H1 (cell line): ENCODE measurements at regions not wholly inside any gene's neighbourhood (a gene's known extent, or its start where the extent isn't known, plus 50 kb on each side); places are given as distances from the start of the nearest gene placed in this dataset.

Experiments used
- CTCF ChIA-PET: fragments of 300-600 bp; sonication (Branson Sonifier 250); formaldehyde crosslinking; loops from one replicate; lab custom pipeline; 2021; ENCODE audit not compliant: partially characterized antibody; lab: Charles Lee
- POLR2A ChIA-PET: fragments of 300-600 bp; sonication (Branson Sonifier 250); formaldehyde crosslinking; loops from one replicate; lab custom pipeline; 2021; ENCODE audit warnings: inconsistent platforms; ENCODE audit not compliant: partially characterized antibody; lab: Charles Lee
- DNase-seq, 2 experiments: peaks; one replicate each; pipeline versions ENCODE4 v3.0.0 to v3.0.0-alpha.2; 2010 to 2022; ENCODE audit warnings: low spot score in 2 of 2, low read depth in 1 of 2, mixed read lengths in 1 of 2
- FAIRE-seq: peaks from 2 replicates; lab custom pipeline; 2011; peaks lifted over from hg19 to GRCh38; lab: Jason Lieb, UNC
- H2AFZ ChIP-seq: 2 replicates; pipeline ENCODE4 v1.8.1; 2012; ENCODE audit warnings: low read length, inconsistent platforms
- H2AK5ac ChIP-seq: 2 replicates; pipeline ENCODE4 v1.6.1; 2013; ENCODE audit warnings: low read depth, low read length
- H2BK120ac ChIP-seq: replicated peaks from 2 replicates; pipeline ENCODE3; 2013; ENCODE audit warnings: low read depth, low read length, inconsistent platforms
- H2BK12ac ChIP-seq: 2 replicates; pipeline ENCODE4 v1.6.1; 2013; ENCODE audit warnings: low read depth, low read length
- H2BK15ac ChIP-seq: 2 replicates; pipeline ENCODE4 v1.6.1; 2013; ENCODE audit warnings: low read length
- H2BK20ac ChIP-seq: 2 replicates; pipeline ENCODE4 v1.6.1; 2013; ENCODE audit warnings: low read length
- H2BK5ac ChIP-seq: 2 replicates; pipeline ENCODE4 v1.6.1; 2013; ENCODE audit warnings: low read depth, low read length
- H3K14ac ChIP-seq: 2 replicates; pipeline ENCODE4 v1.6.1; 2013; ENCODE audit warnings: inconsistent platforms; ENCODE audit not compliant: insufficient read length
- H3K18ac ChIP-seq: 2 replicates; pipeline ENCODE4 v1.6.1; 2013; ENCODE audit warnings: low read length; ENCODE audit errors: extremely low read depth
- H3K23ac ChIP-seq: 2 replicates; pipeline ENCODE4 v1.6.1; 2013; ENCODE audit warnings: inconsistent platforms; ENCODE audit not compliant: insufficient read length
- H3K23me2 ChIP-seq: 2 replicates; pipeline ENCODE4 v1.6.1; 2013; ENCODE audit warnings: low read depth, low read length
- H3K27ac ChIP-seq: 2 replicates; pipeline ENCODE4 v1.6.1; 2011; ENCODE audit warnings: low read depth, low read length, inconsistent platforms
- H3K27me3 ChIP-seq, 4 experiments: replicated peaks in 1 of 4; 1 replicate in 1 of 4; 2 replicates in 3 of 4; pipeline versions ENCODE4 v1.6.1 to v1.8.1; 2011 to 2013; ENCODE audit warnings: low read length in 3 of 4, mild to moderate bottlenecking in 3 of 4, inconsistent platforms in 2 of 4, mixed read lengths in 2 of 4, moderate library complexity in 1 of 4; ENCODE audit not compliant: control insufficient read depth in 3 of 4, insufficient read depth in 3 of 4; ENCODE audit errors: extremely low read depth in 1 of 4
- H3K36me3 ChIP-seq, 4 experiments: 2 replicates each; pipeline versions ENCODE4 v1.6.1 to v1.8.1; 2011 to 2013; ENCODE audit warnings: mild to moderate bottlenecking in 4 of 4, low read length in 3 of 4, moderate library complexity in 2 of 4, control low read depth in 1 of 4, inconsistent platforms in 1 of 4; ENCODE audit not compliant: insufficient read depth in 4 of 4, control insufficient read depth in 2 of 4
- H3K4ac ChIP-seq: replicated peaks from 2 replicates; pipeline ENCODE3; 2013; ENCODE audit warnings: low read length, low read depth, mixed read lengths, inconsistent platforms; ENCODE audit not compliant: insufficient read length
- H3K4me1 ChIP-seq, 4 experiments: replicated peaks in 1 of 4; 1 replicate in 1 of 4; 2 replicates in 3 of 4; pipeline versions ENCODE4 v1.6.1 to v1.8.1; 2011 to 2013; ENCODE audit warnings: low read length in 3 of 4, inconsistent platforms in 2 of 4, mixed read lengths in 1 of 4; ENCODE audit not compliant: insufficient read depth in 4 of 4, control insufficient read depth in 3 of 4
- H3K4me2 ChIP-seq, 2 experiments: 2 replicates each; pipeline versions ENCODE4 v1.6.1 to v1.8.1; 2011 to 2013; ENCODE audit warnings: low read depth in 2 of 2, low read length in 2 of 2, control low read depth in 1 of 2, inconsistent platforms in 1 of 2, mild to moderate bottlenecking in 1 of 2; ENCODE audit not compliant: insufficient read depth in 1 of 2
- H3K4me3 ChIP-seq, 4 experiments: fragments of 200-600, 300-600 bp in 1 of 4; sonication (generic), shearing (Covaris generic), sonication (Bioruptor Twin) in 1 of 4; 2 replicates each; pipeline versions ENCODE4 v1.5.1 to v1.8.1; 2011 to 2016; ENCODE audit warnings: low read length in 4 of 4, low read depth in 3 of 4, control low read depth in 2 of 4, inconsistent platforms in 2 of 4, mild to moderate bottlenecking in 2 of 4, mixed read lengths in 1 of 4, moderate library complexity in 1 of 4; ENCODE audit not compliant: insufficient read depth in 2 of 4; ENCODE audit errors: extremely low read depth in 1 of 4
- H3K56ac ChIP-seq: replicated peaks from 2 replicates; pipeline ENCODE3; 2013; ENCODE audit warnings: low read depth, mild to moderate bottlenecking, mixed read lengths, low read length, inconsistent platforms; ENCODE audit not compliant: insufficient read length
- H3K79me1 ChIP-seq: 2 replicates; pipeline ENCODE4 v1.6.1; 2013; ENCODE audit warnings: low read depth, low read length, control low read depth
- H3K79me2 ChIP-seq, 2 experiments: 2 replicates each; pipeline versions ENCODE4 v1.6.1 to v1.8.1; 2012 to 2013; ENCODE audit warnings: low read length in 2 of 2, mild to moderate bottlenecking in 2 of 2, inconsistent platforms in 1 of 2; ENCODE audit not compliant: insufficient read depth in 2 of 2, control insufficient read depth in 1 of 2
- H3K9ac ChIP-seq, 4 experiments: replicated peaks in 1 of 4; 1 replicate in 1 of 4; 2 replicates in 3 of 4; pipeline versions ENCODE4 v1.6.1 to v1.8.1; 2011 to 2013; ENCODE audit warnings: low read depth in 3 of 4, low read length in 3 of 4, control low read depth in 2 of 4, mild to moderate bottlenecking in 2 of 4, moderate library complexity in 2 of 4, inconsistent platforms in 1 of 4; ENCODE audit errors: extremely low read depth in 1 of 4
- H3K9me3 ChIP-seq, 2 experiments: 2 replicates each; pipeline versions ENCODE4 v1.6.1 to v1.8.1; 2012 to 2013; ENCODE audit warnings: mild to moderate bottlenecking in 2 of 2, moderate library complexity in 2 of 2, control low read depth in 1 of 2, inconsistent platforms in 1 of 2, low read depth in 1 of 2, low read length in 1 of 2, mixed read lengths in 1 of 2; ENCODE audit not compliant: insufficient read depth in 2 of 2
- H4K20me1 ChIP-seq, 2 experiments: replicated peaks in 1 of 2; 2 replicates each; pipeline versions ENCODE3 to v1.8.1; 2011 to 2013; ENCODE audit warnings: inconsistent platforms in 2 of 2, low read length in 2 of 2, mild to moderate bottlenecking in 1 of 2; ENCODE audit not compliant: insufficient read depth in 2 of 2, control insufficient read depth in 1 of 2
- H4K5ac ChIP-seq: 2 replicates; pipeline ENCODE4 v1.6.1; 2013; ENCODE audit warnings: low read length, low read depth, mixed read lengths, inconsistent platforms; ENCODE audit not compliant: insufficient read length
- H4K8ac ChIP-seq: 2 replicates; pipeline ENCODE4 v1.8.0; 2013; ENCODE audit warnings: mild to moderate bottlenecking, moderate library complexity, low read length, inconsistent platforms; ENCODE audit not compliant: insufficient read depth; ENCODE audit errors: extremely low read depth
- H4K91ac ChIP-seq: replicated peaks from 2 replicates; pipeline ENCODE3; 2013; ENCODE audit warnings: low read length, mixed read lengths, inconsistent platforms; ENCODE audit not compliant: insufficient read length
- BCL11A ChIP-seq, 2 experiments: IDR thresholded peaks; one replicate each; pipeline ENCODE4 v1.6.1; 2011; ENCODE audit warnings: low read depth in 2 of 2, low read length in 2 of 2, mild to moderate bottlenecking in 2 of 2
- CBX8 ChIP-seq: fragments of 300-800, 300-1000 bp; sonication (generic); IDR thresholded peaks from 2 replicates; pipeline ENCODE4 v1.7.1; 2016; ENCODE audit warnings: low read depth, low read length, borderline replicate concordance
- EP300 ChIP-seq, 2 experiments: IDR thresholded peaks; 1 replicate in 1 of 2; 2 replicates in 1 of 2; pipeline ENCODE4 v1.6.1; 2011 to 2012; ENCODE audit warnings: low read depth in 2 of 2, low read length in 2 of 2, mild to moderate bottlenecking in 2 of 2, borderline replicate concordance in 1 of 2, inconsistent platforms in 1 of 2, moderate library complexity in 1 of 2
- EZH2 ChIP-seq: fragments of 200-600 bp; sonication (generic); IDR thresholded peaks from 2 replicates; pipeline ENCODE4 v1.7.1; 2012; ENCODE audit warnings: low read depth, mild to moderate bottlenecking, moderate library complexity, low read length, inconsistent platforms; ENCODE audit not compliant: severe bottlenecking
- HDAC6 ChIP-seq: IDR thresholded peaks from one replicate; pipeline ENCODE4 v1.7.1; 2012; ENCODE audit warnings: low read depth, mild to moderate bottlenecking, inconsistent platforms, low read length, moderate library complexity
- NANOG ChIP-seq: IDR thresholded peaks from 2 replicates; pipeline ENCODE4 v1.6.1; 2011; ENCODE audit warnings: low read length, low read depth, mild to moderate bottlenecking, inconsistent platforms; ENCODE audit not compliant: insufficient read depth, poor library complexity, severe bottlenecking
- NRF1 ChIP-seq: IDR thresholded peaks from 2 replicates; pipeline ENCODE4 v1.6.1; 2011; ENCODE audit warnings: mild to moderate bottlenecking, low read depth, low read length, improper control_type of control experiment
- PHF8 ChIP-seq: fragments of 200-600 bp; sonication (generic); conservative IDR thresholded peaks from 2 replicates; pipeline ENCODE4 v1.7.1; 2012; ENCODE audit warnings: low read depth, mild to moderate bottlenecking, inconsistent platforms, low read length, moderate library complexity
- POLR2AphosphoS5 ChIP-seq: IDR thresholded peaks from 2 replicates; pipeline ENCODE4 v1.6.1; 2011; ENCODE audit warnings: low read depth, low read length
- POU5F1 ChIP-seq: IDR thresholded peaks from 2 replicates; pipeline ENCODE4 v1.6.1; 2011; ENCODE audit warnings: low read depth, mild to moderate bottlenecking, low read length, moderate library complexity
- SIN3A ChIP-seq, 2 experiments: IDR thresholded peaks in 1 of 2; conservative IDR thresholded peaks in 1 of 2; 2 replicates each; pipeline ENCODE4 v1.6.1; 2011 to 2012; ENCODE audit warnings: low read length in 2 of 2, improper control_type of control experiment in 1 of 2, low read depth in 1 of 2, mild to moderate bottlenecking in 1 of 2
- TBP ChIP-seq: IDR thresholded peaks from 2 replicates; pipeline ENCODE4 v1.6.1; 2011; ENCODE audit warnings: low read depth, low read length, improper control_type of control experiment
- YY1 ChIP-seq: IDR thresholded peaks from 2 replicates; pipeline ENCODE4 v1.6.1; 2011; ENCODE audit warnings: low read depth, mild to moderate bottlenecking, low read length
- WGBS, 2 experiments: shearing (Covaris generic) in 1 of 2; methylation state at CpG; one replicate each; pipeline versions ENCODE4 v1.1.6 to v1.1.7; 2013 to 2015; ENCODE audit warnings: low lambda C conversion rate in 2 of 2, mixed read lengths in 2 of 2, inconsistent platforms in 1 of 2, low coverage in 1 of 2, missing lambda C conversion rate in 1 of 2; ENCODE audit not compliant: insufficient replicate concordance in 2 of 2, insufficient coverage in 1 of 2, insufficient read length in 1 of 2; ENCODE audit errors: extremely low coverage in 1 of 2, missing lambda C conversion rate in 1 of 2; 5-methylcytosine and 5-hydroxymethylcytosine counted together
- TF ChIP-seq, protein P1 (sequence below): IDR thresholded peaks from 2 replicates; pipeline ENCODE4 v1.6.1; 2011; ENCODE audit warnings: low read length, improper control_type of control experiment

DNA sequence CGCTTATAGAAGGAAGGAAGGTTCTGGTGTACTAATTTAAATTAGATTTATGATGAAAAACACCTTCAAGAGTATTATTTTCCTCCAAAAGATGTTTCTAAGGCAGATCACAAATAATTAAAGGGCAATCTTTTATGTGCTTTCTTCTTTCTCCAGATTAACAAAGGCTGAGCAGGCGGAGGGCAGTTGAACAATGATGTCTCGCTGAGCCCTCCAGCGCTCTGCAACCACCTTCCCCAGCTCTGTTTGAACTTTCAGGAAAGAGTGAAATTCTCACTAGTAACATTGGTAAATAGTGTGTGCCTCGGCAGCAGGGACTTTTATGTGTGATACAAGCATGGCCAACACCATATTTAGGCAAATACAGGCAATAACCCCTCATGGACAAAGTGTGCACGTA is 379.1 kb upstream of the MKI67 start:
- Histone ChIP-seq H2BK5ac (no peak overlapping the region), H3K56ac (no peak overlapping the region), H3K4me2 (no peak overlapping the region), H4K5ac (no peak overlapping the region), H2AK5ac (no peak overlapping the region), H3K18ac (no peak overlapping the region), H3K36me3 (no peaks in the 10 kb centered on the region), H3K79me1 (no peaks in the 10 kb centered on the region), H4K8ac (no peak overlapping the region), H3K14ac (no peak overlapping the region), H3K4me3 (no peak overlapping the region), H3K9me3 (0 out of 4 replicates have a peak, but pooled peaks cover 0 to 4% of the 10 kb centered on the region in 2 experiments), H3K23me2 (no peaks in the 10 kb centered on the region), H3K4ac (no peak overlapping the region), H2BK12ac (no peak overlapping the region), H2AFZ (no peak overlapping the region), H4K91ac (no peak overlapping the region), H2BK120ac (no peak overlapping the region), H2BK20ac (no peak overlapping the region), H3K27ac (no peak overlapping the region), H3K4me1 (no peaks in the 10 kb centered on the region), H3K23ac (no peak overlapping the region), H4K20me1 (no peaks in the 10 kb centered on the region), H3K79me2 (no peaks in the 10 kb centered on the region), H3K27me3 (no peaks in the 10 kb centered on the region), H2BK15ac (no peak overlapping the region), H3K9ac (no peak overlapping the region)
- DNase-seq (no peak), FAIRE-seq (no peak)
- WGBS, 2 experiments = 79% methylated on average over 6 of the region's 6 CpGs; no CpG with 5 or more reads in 1 of the 2 experiments
- ChIA-PET POLR2A (no interaction called here), CTCF (no interaction called here)
- no peak for TF ChIP-seq TBP
- no peak for TF ChIP-seq EZH2
- TF ChIP-seq POLR2AphosphoS5 = no peak
- no peak for TF ChIP-seq YY1
- TF ChIP-seq CBX8 = no peak
- TF ChIP-seq POU5F1 = no peak
- TF ChIP-seq, protein P1, sequence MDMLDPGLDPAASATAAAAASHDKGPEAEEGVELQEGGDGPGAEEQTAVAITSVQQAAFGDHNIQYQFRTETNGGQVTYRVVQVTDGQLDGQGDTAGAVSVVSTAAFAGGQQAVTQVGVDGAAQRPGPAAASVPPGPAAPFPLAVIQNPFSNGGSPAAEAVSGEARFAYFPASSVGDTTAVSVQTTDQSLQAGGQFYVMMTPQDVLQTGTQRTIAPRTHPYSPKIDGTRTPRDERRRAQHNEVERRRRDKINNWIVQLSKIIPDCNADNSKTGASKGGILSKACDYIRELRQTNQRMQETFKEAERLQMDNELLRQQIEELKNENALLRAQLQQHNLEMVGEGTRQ = no peak
- no peak for TF ChIP-seq SIN3A (conservative IDR thresholded peaks at IDR 0.05 in 1 of 2, IDR thresholded peaks at IDR 0.05 in 1 of 2; ENCODE audit: low read depth in 1 of 2, low read length in 2 of 2)
- no peak for TF ChIP-seq HDAC6
- no peak for TF ChIP-seq NRF1
- TF ChIP-seq BCL11A (IDR thresholded peaks at IDR 0.05; ENCODE audit: low read depth in 2 of 2, low read length in 2 of 2) = no peak
- TF ChIP-seq NANOG = no peak
- TF ChIP-seq PHF8 = no peak
- TF ChIP-seq EP300 (IDR thresholded peaks at IDR 0.05; ENCODE audit: borderline replicate concordance in 1 of 2, low read depth in 2 of 2, low read length in 2 of 2) = no peak
